ENCODE measurements at regions not wholly inside any gene's neighbourhood (a gene's known extent, or its start where the extent isn't known, plus 50 kb on each side); places are given as distances from the start of the nearest gene placed in this dataset.

DNA sequence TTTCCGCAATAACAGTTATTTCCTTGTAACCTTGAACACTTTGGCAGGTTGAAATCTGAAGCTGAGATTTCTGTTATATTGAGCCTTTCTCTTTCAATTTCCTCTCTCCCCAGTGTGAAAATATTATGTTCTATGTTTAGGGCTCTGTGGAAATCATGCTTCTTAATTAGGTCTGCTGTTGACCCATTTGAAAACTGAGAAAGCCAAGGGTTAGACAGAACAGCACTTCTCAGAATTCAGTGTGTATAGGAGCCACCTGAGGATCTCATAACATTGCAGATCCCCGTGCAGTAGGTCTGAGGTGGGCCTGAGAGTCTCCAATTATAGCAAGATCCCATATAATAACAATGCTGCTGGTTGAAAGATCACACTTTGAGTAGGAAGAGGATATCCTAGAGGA is 230.2 kb upstream of the NT5C1B start:
- TF ChIP-seq BHLHE40 (IDR thresholded peaks at IDR 0.05; ENCODE audit: low read length), result no peak
- TF ChIP-seq CTCF (IDR thresholded peaks at IDR 0.05 in 2 of 3, conservative IDR thresholded peaks at IDR 0.05 in 1 of 3; ENCODE audit: insufficient read depth in 2 of 3, low read depth in 1 of 3, low read length in 3 of 3), result no peak
- no peak for TF ChIP-seq JUN (IDR thresholded peaks at IDR 0.05; ENCODE audit: borderline replicate concordance, low read depth, low read length)
- no peak for TF ChIP-seq JUN (CRISPR knock-in tag; IDR thresholded peaks at IDR 0.05; ENCODE audit: borderline replicate concordance)
- TF ChIP-seq EP300 (IDR thresholded peaks at IDR 0.05; ENCODE audit: low read length), result no peak
- TF ChIP-seq FOXK1 (CRISPR knock-in tag; IDR thresholded peaks at IDR 0.05; ENCODE audit: borderline replicate concordance), result no peak
- TF ChIP-seq, protein P1, sequence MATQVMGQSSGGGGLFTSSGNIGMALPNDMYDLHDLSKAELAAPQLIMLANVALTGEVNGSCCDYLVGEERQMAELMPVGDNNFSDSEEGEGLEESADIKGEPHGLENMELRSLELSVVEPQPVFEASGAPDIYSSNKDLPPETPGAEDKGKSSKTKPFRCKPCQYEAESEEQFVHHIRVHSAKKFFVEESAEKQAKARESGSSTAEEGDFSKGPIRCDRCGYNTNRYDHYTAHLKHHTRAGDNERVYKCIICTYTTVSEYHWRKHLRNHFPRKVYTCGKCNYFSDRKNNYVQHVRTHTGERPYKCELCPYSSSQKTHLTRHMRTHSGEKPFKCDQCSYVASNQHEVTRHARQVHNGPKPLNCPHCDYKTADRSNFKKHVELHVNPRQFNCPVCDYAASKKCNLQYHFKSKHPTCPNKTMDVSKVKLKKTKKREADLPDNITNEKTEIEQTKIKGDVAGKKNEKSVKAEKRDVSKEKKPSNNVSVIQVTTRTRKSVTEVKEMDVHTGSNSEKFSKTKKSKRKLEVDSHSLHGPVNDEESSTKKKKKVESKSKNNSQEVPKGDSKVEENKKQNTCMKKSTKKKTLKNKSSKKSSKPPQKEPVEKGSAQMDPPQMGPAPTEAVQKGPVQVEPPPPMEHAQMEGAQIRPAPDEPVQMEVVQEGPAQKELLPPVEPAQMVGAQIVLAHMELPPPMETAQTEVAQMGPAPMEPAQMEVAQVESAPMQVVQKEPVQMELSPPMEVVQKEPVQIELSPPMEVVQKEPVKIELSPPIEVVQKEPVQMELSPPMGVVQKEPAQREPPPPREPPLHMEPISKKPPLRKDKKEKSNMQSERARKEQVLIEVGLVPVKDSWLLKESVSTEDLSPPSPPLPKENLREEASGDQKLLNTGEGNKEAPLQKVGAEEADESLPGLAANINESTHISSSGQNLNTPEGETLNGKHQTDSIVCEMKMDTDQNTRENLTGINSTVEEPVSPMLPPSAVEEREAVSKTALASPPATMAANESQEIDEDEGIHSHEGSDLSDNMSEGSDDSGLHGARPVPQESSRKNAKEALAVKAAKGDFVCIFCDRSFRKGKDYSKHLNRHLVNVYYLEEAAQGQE (IDR thresholded peaks at IDR 0.05; ENCODE audit: borderline replicate concordance), result no peak
- TF ChIP-seq, protein P1 (CRISPR knock-in tag; IDR thresholded peaks at IDR 0.05; ENCODE audit: low read depth), result no peak
- TF ChIP-seq, protein P2, sequence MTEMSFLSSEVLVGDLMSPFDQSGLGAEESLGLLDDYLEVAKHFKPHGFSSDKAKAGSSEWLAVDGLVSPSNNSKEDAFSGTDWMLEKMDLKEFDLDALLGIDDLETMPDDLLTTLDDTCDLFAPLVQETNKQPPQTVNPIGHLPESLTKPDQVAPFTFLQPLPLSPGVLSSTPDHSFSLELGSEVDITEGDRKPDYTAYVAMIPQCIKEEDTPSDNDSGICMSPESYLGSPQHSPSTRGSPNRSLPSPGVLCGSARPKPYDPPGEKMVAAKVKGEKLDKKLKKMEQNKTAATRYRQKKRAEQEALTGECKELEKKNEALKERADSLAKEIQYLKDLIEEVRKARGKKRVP (CRISPR knock-in tag; IDR thresholded peaks at IDR 0.05), result no peak
- no peak for TF ChIP-seq POLR2A (conservative IDR thresholded peaks at IDR 0.05)
- TF ChIP-seq SRSF3 (IDR thresholded peaks at IDR 0.05; ENCODE audit: insufficient read depth, low read length), result no peak
- no peak for TF ChIP-seq PTRF (tag; IDR thresholded peaks at IDR 0.05)
